ENCODE measurements at regions not wholly inside any gene's neighbourhood (a gene's known extent, or its start where the extent isn't known, plus 50 kb on each side); places are given as distances from the start of the nearest gene placed in this dataset.
A peak's percentile ranks its signal among the peaks of the same experiment; 100 is the strongest.

DNA sequence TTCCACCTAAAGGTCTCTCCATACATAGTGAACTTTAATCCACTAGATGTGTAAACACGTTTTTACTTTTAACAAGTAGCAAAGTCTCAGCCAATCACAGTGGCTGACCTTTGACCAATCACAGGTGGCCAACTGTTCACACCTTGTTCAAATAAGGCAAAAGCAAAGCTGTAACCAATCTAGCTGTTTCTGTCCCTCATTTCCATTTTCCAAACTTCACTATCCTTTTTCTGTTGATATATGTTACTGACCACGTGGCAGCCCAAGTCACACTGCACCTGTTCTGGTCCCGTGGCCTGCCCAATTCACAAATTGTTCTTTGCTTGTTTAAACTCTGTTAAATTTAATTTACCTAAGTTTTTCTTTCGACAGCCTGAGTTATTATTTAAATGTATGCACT lies 393.5 kb upstream of the NETO1 start:
- Mint-ChIP-seq H3K4me3 (ENCODE audit: unreplicated experiment) (no peak overlapping the region), H3K27ac (ENCODE audit: unreplicated experiment) (peak overlapping the region; percentile 71), H3K9me3 (ENCODE audit: unreplicated experiment) (peaks cover 2% of the 10 kb centered on the region), H3K36me3 (ENCODE audit: unreplicated experiment) (no peaks in the 10 kb centered on the region), H3K4me1 (ENCODE audit: low read depth, unreplicated experiment) (peaks cover 11% of the 10 kb centered on the region), H3K27me3 (ENCODE audit: unreplicated experiment) (no peaks in the 10 kb centered on the region)
- no peak for TF ChIP-seq CTCF (IDR thresholded peaks at IDR 0.05; ENCODE audit: partially characterized antibody, unreplicated experiment)
- DNase-seq, result no peak

- H3K4me1 Mint-ChIP-seq (ENCODE audit: low read depth, unreplicated experiment), result peaks cover 11% of the 10 kb centered on the region
- no peak overlapping the region for H3K4me3 Mint-ChIP-seq (ENCODE audit: unreplicated experiment)
- no peaks in the 10 kb centered on the region for H3K27me3 Mint-ChIP-seq (ENCODE audit: unreplicated experiment)
- peak overlapping the region; percentile 67 for H3K27ac Mint-ChIP-seq (ENCODE audit: unreplicated experiment)
- no peaks in the 10 kb centered on the region for H3K36me3 Mint-ChIP-seq (ENCODE audit: unreplicated experiment)
- no peak for TF ChIP-seq CTCF (IDR thresholded peaks at IDR 0.05; ENCODE audit: partially characterized antibody, unreplicated experiment)
- peaks cover 2% of the 10 kb centered on the region for H3K9me3 Mint-ChIP-seq (ENCODE audit: unreplicated experiment)
- no peak for DNase-seq
Measured at GRCh38 chr18:73258375-73259087, 390.7 kb upstream of the NETO1 start.

- Mint-ChIP-seq H3K4me3 (ENCODE audit: unreplicated experiment) (no peak overlapping the region), H3K9me3 (ENCODE audit: unreplicated experiment) (peaks cover 2% of the 10 kb centered on the region), H3K27me3 (ENCODE audit: unreplicated experiment) (no peaks in the 10 kb centered on the region), H3K27ac (ENCODE audit: unreplicated experiment) (no peak overlapping the region), H3K4me1 (ENCODE audit: low read depth, unreplicated experiment) (peaks cover 11% of the 10 kb centered on the region), H3K36me3 (ENCODE audit: unreplicated experiment) (no peaks in the 10 kb centered on the region)
- TF ChIP-seq CTCF (IDR thresholded peaks at IDR 0.05; ENCODE audit: partially characterized antibody, unreplicated experiment), result no peak
- DNase-seq, result no peak
Measured at GRCh38 chr18:73254564-73254963, 386.8 kb upstream of the NETO1 start.

DNA sequence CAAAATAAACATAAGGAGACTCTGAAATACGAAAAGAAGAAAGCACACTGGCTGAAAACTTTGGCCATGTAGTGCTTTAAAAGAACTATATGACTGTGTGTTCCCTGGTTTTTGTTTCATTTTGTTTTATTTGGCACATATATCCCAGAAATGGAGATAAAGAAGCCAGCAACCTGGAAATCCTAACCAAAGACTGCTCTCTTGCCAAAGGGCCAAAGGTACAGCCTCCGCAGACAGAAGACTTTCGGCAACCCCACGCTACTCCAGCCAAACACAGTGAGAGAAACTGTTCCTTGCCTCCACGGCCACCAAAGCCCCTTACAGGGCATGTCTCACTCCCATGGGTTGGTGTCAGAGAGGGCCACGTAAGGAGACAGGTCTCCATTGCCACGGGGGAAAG lies 381.2 kb upstream of the NETO1 start:
- no peak overlapping the region for H3K27ac Mint-ChIP-seq (ENCODE audit: unreplicated experiment)
- H3K9me3 Mint-ChIP-seq (ENCODE audit: unreplicated experiment), result no peaks in the 10 kb centered on the region
- H3K4me3 Mint-ChIP-seq (ENCODE audit: unreplicated experiment), result no peak overlapping the region
- DNase-seq, result no peak
- no peak for TF ChIP-seq CTCF (IDR thresholded peaks at IDR 0.05; ENCODE audit: partially characterized antibody, unreplicated experiment)
- H3K4me1 Mint-ChIP-seq (ENCODE audit: low read depth, unreplicated experiment), result no peaks in the 10 kb centered on the region
- H3K27me3 Mint-ChIP-seq (ENCODE audit: unreplicated experiment), result no peaks in the 10 kb centered on the region
- no peaks in the 10 kb centered on the region for H3K36me3 Mint-ChIP-seq (ENCODE audit: unreplicated experiment)

DNA sequence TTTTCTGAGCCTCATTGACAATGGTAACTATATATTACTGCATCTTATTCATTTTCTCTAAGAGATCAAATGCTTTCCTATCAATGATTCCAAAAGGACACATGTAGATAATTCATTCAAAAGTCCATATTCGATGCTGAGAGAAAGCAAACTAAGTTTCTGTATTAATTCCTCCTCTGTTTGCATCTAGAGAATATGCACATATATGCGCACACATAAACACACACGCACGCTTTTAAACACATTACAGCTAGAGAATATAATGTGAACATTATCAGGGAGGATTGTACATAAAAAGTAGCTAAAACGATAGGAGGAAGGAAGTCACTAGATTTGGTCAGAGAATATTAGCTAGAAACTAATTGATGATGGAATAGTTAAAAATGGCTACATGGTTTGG lies 379.0 kb upstream of the NETO1 start:
- DNase-seq, result no peak
- no peak overlapping the region for H3K27ac Mint-ChIP-seq (ENCODE audit: unreplicated experiment)
- H3K4me1 Mint-ChIP-seq (ENCODE audit: low read depth, unreplicated experiment), result no peaks in the 10 kb centered on the region
- no peaks in the 10 kb centered on the region for H3K27me3 Mint-ChIP-seq (ENCODE audit: unreplicated experiment)
- no peaks in the 10 kb centered on the region for H3K9me3 Mint-ChIP-seq (ENCODE audit: unreplicated experiment)
- TF ChIP-seq CTCF (IDR thresholded peaks at IDR 0.05; ENCODE audit: partially characterized antibody, unreplicated experiment), result no peak
- H3K36me3 Mint-ChIP-seq (ENCODE audit: unreplicated experiment), result no peaks in the 10 kb centered on the region
- no peak overlapping the region for H3K4me3 Mint-ChIP-seq (ENCODE audit: unreplicated experiment)

All from glutamatergic neuron (in vitro differentiated cells).